DOHH2 (cell line): ENCODE measurements at regions not wholly inside any gene's neighbourhood (a gene's known extent, or its start where the extent isn't known, plus 50 kb on each side); places are given as distances from the start of the nearest gene placed in this dataset.
"Not testable (repeated sequence)": the region's sequence is repeated elsewhere in the genome, so short reads cannot be mapped to it uniquely, and the experiment has no call there.

ENCODE experiments used
- H3F3A ChIP-seq: fragments of 200-600 bp; sonication (generic), shearing (Covaris generic); 2 replicates; pipeline ENCODE4 v1.6.0; 2016; ENCODE audit warnings: antibody characterized with exemption, mild to moderate bottlenecking; ENCODE audit not compliant: control insufficient read depth, insufficient read depth
- H3K27ac ChIP-seq: fragments of 200-600 bp; sonication (generic); 2 replicates; pipeline ENCODE4 v1.5.1; 2014; ENCODE audit warnings: low read depth, mild to moderate bottlenecking, low read length, moderate library complexity
- H3K27me3 ChIP-seq: fragments of 200-600 bp; sonication (generic); 2 replicates; pipeline ENCODE4 v1.6.1; 2014; ENCODE audit warnings: mild to moderate bottlenecking, low read length, mixed read lengths; ENCODE audit not compliant: control insufficient read depth
- H3K36me3 ChIP-seq: fragments of 200-600 bp; sonication (generic); 2 replicates; pipeline ENCODE4 v1.6.1; 2014; ENCODE audit warnings: mild to moderate bottlenecking, low read length, moderate library complexity, mixed read lengths; ENCODE audit not compliant: control insufficient read depth
- H3K4me1 ChIP-seq: fragments of 200-600 bp; sonication (generic); 2 replicates; pipeline ENCODE4 v1.6.1; 2014; ENCODE audit warnings: mild to moderate bottlenecking, low read length, mixed read lengths; ENCODE audit not compliant: control insufficient read depth
- H3K4me2 ChIP-seq: fragments of 200-600 bp; sonication (generic); 2 replicates; pipeline ENCODE4 v1.6.0; 2014; ENCODE audit warnings: mild to moderate bottlenecking, low read length, moderate library complexity
- H3K4me3 ChIP-seq: fragments of 200-600 bp; sonication (generic); 2 replicates; pipeline ENCODE4 v1.5.1; 2014; ENCODE audit warnings: mild to moderate bottlenecking, low read length, mixed read lengths
- H3K79me2 ChIP-seq: fragments of 200-600 bp; sonication (generic); 2 replicates; pipeline ENCODE4 v1.6.1; 2014; ENCODE audit warnings: mild to moderate bottlenecking, low read length, mixed read lengths; ENCODE audit not compliant: control insufficient read depth
- H3K9me2 ChIP-seq: fragments of 200-600 bp; sonication (generic); replicated peaks from 2 replicates; pipeline ENCODE4 v1.6.1; 2014; ENCODE audit warnings: mild to moderate bottlenecking, low read length, mixed read lengths; ENCODE audit not compliant: control insufficient read depth
- H3K9me3 ChIP-seq: fragments of 200-600 bp; sonication (generic); 2 replicates; pipeline ENCODE4 v1.6.1; 2014; ENCODE audit warnings: antibody characterized with exemption, low read length, mixed read lengths; ENCODE audit not compliant: control insufficient read depth, insufficient read depth
- H4K20me1 ChIP-seq: fragments of 200-600 bp; sonication (generic); 2 replicates; pipeline ENCODE4 v1.6.0; 2014; ENCODE audit warnings: low read depth, mild to moderate bottlenecking, antibody characterized with exemption, low read length, moderate library complexity; ENCODE audit not compliant: control insufficient read depth, insufficient read depth
- EZH2phosphoT487 ChIP-seq: fragments of 200-600 bp; sonication (generic); IDR thresholded peaks from 2 replicates; pipeline ENCODE4 v1.6.1; 2017; ENCODE audit warnings: borderline replicate concordance, mild to moderate bottlenecking, antibody characterized with exemption, low read length, moderate library complexity, mixed read lengths
- TF ChIP-seq, protein P1 (sequence below): fragments of 200-600 bp; sonication (generic); IDR thresholded peaks from one replicate; pipeline ENCODE4 v1.5.1; 2014; ENCODE audit warnings: antibody characterized with exemption, mild to moderate bottlenecking, low read depth, low read length; ENCODE audit not compliant: poor library complexity, severe bottlenecking

- Histone ChIP-seq H3K9me2 (no peaks in the 10 kb centered on the region), H3K27ac (no peak overlapping the region), H3K4me1 (no peaks in the 10 kb centered on the region), H3K36me3 (no peaks in the 10 kb centered on the region), H3K27me3 (no peaks in the 10 kb centered on the region), H3K9me3 (peaks cover 7% of the 10 kb centered on the region; the same call in 1 of the 2 replicates), H3K79me2 (no peaks in the 10 kb centered on the region), H3F3A (no peaks in the 10 kb centered on the region), H3K4me3 (no peak overlapping the region), H3K4me2 (no peak overlapping the region), H4K20me1 (no peaks in the 10 kb centered on the region)
- TF ChIP-seq EZH2phosphoT487 = no peak
- TF ChIP-seq, protein P1, sequence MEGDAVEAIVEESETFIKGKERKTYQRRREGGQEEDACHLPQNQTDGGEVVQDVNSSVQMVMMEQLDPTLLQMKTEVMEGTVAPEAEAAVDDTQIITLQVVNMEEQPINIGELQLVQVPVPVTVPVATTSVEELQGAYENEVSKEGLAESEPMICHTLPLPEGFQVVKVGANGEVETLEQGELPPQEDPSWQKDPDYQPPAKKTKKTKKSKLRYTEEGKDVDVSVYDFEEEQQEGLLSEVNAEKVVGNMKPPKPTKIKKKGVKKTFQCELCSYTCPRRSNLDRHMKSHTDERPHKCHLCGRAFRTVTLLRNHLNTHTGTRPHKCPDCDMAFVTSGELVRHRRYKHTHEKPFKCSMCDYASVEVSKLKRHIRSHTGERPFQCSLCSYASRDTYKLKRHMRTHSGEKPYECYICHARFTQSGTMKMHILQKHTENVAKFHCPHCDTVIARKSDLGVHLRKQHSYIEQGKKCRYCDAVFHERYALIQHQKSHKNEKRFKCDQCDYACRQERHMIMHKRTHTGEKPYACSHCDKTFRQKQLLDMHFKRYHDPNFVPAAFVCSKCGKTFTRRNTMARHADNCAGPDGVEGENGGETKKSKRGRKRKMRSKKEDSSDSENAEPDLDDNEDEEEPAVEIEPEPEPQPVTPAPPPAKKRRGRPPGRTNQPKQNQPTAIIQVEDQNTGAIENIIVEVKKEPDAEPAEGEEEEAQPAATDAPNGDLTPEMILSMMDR = no peak
Observed at GRCh38 chr2:54040685-54041084, 69.9 kb upstream of the PSME4 start.

- no peak overlapping the region for H3K27ac ChIP-seq
- no peaks in the 10 kb centered on the region for H3K27me3 ChIP-seq
- no peak overlapping the region for H3K4me2 ChIP-seq
- H3K36me3 ChIP-seq = no peaks in the 10 kb centered on the region
- no peaks in the 10 kb centered on the region for H3K79me2 ChIP-seq
- H3K4me3 ChIP-seq = no peak overlapping the region
- no peaks in the 10 kb centered on the region for H3F3A ChIP-seq
- H4K20me1 ChIP-seq = no peaks in the 10 kb centered on the region
- no peaks in the 10 kb centered on the region for H3K9me2 ChIP-seq
- peaks cover 5% of the 10 kb centered on the region; the same call in 1 of the 2 replicates for H3K9me3 ChIP-seq
- no peaks in the 10 kb centered on the region for H3K4me1 ChIP-seq
- TF ChIP-seq EZH2phosphoT487 = no peak
- TF ChIP-seq, protein P1 = no peak
Observed at GRCh38 chr2:54040250-54040649, 69.5 kb upstream of the PSME4 start.

DNA sequence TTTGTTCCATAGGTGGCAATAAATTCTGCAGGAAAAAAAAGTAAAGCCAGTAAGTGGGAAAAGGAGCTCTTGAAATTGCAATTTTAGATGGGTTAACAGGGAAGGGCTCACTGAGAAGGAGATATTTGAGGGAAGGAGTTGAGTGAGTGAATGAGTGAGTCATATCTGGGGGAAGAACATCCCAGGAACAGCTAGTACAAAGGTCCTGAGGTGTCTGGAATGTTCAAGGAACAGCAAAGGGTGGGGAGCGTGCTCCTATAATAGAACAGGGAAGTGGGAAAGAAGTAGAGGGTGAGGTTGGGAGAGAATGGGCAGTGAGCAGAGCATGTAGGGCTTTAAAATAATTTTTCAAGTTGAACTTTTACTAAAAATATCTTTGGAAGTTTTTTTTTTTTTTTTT, 68.0 kb upstream of the PSME4 start:
- H4K20me1 ChIP-seq = no peaks in the 10 kb centered on the region
- H3K9me2 ChIP-seq = no peaks in the 10 kb centered on the region
- no peak overlapping the region for H3K4me2 ChIP-seq
- no peaks in the 10 kb centered on the region for H3K4me1 ChIP-seq
- H3K79me2 ChIP-seq = no peaks in the 10 kb centered on the region
- H3K9me3 ChIP-seq = no peaks in the 10 kb centered on the region
- no peak overlapping the region for H3K27ac ChIP-seq
- no peak for TF ChIP-seq EZH2phosphoT487
- TF ChIP-seq, protein P1 = no peak
- H3K4me3 ChIP-seq = no peak overlapping the region
- H3K27me3 ChIP-seq = no peaks in the 10 kb centered on the region
- H3F3A ChIP-seq = no peaks in the 10 kb centered on the region
- H3K36me3 ChIP-seq = no peaks in the 10 kb centered on the region

DNA sequence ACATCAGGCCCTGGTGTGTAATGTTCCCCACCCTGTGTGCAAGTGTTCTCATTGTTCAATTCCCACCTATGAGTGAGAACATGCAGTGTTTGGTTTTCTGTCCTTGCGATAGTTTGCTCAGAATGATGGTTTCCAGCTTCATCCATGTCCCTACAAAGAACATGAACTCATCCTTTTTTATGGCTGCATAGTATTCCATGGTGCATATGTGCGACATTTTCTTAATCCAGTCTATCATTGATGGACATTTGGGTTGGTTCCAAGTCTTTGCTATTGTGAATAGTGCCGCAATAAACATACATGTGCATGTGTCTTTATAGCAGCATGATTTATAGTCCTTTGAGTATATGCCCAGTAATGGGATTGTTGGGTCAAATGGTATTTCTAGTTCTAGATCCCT, 60.5 kb upstream of the PSME4 start:
- not testable (repeated sequence) for H3K36me3 ChIP-seq, H3F3A ChIP-seq, H3K9me3 ChIP-seq, H3K4me3 ChIP-seq, H3K9me2 ChIP-seq, H3K79me2 ChIP-seq, H3K27me3 ChIP-seq, H3K27ac ChIP-seq, H3K4me2 ChIP-seq, H4K20me1 ChIP-seq, H3K4me1 ChIP-seq
